ENCODE measurements at regions not wholly inside any gene's neighbourhood (a gene's known extent, or its start where the extent isn't known, plus 50 kb on each side); places are given as distances from the start of the nearest gene placed in this dataset.
A peak's percentile ranks its signal among the peaks of the same experiment; 100 is the strongest.

DNA sequence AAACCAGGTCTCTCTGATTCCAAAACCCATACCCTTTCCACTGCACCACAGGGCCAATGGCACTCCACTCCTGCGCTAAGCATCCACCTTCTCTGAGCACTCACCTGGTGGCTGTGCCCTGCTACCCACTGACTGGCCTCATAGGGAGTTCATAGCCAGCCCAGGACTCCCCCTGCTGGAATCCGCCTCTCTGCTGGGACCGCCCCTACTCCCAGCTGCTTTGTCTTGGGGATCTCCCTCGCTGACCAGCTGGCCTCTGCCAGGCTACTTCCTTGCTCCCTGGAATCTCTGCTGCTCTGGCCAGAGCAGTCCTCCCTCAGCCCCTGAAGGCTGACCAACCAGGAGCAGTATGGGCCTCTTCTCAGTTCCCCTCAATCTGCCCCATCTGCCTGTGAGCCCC lies 129.7 kb downstream of the FAXC start:
- in situ Hi-C loops (cut with MboI; ENCODE audit: low pct_unique_long_range_greater_than_20kb, low sequenced_read_pairs), result no loop called here
- DNase-seq, result no peak

DNA sequence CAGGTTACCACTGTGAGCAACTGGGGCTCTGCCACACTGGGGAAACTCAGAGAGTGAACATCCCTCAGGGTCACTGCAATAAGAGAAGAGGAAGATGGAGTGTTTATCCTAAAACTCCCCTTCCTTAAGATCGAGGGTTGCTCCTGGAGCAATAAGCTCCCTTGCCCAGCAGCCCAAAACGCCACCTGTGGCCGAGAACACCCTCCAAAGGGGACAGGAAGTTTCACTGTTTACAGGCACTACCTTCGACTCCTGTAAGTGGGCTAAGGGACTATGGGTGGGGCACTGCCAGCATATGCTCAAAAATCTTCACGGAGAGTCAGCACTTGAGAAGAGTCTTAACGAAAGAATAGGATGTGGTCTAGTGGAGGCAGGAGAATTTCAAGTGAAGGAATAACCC lies 132.5 kb downstream of the FAXC start:
- in situ Hi-C loops (cut with MboI; ENCODE audit: low pct_unique_long_range_greater_than_20kb, low sequenced_read_pairs), result no loop called here
- no peak for DNase-seq

DNA sequence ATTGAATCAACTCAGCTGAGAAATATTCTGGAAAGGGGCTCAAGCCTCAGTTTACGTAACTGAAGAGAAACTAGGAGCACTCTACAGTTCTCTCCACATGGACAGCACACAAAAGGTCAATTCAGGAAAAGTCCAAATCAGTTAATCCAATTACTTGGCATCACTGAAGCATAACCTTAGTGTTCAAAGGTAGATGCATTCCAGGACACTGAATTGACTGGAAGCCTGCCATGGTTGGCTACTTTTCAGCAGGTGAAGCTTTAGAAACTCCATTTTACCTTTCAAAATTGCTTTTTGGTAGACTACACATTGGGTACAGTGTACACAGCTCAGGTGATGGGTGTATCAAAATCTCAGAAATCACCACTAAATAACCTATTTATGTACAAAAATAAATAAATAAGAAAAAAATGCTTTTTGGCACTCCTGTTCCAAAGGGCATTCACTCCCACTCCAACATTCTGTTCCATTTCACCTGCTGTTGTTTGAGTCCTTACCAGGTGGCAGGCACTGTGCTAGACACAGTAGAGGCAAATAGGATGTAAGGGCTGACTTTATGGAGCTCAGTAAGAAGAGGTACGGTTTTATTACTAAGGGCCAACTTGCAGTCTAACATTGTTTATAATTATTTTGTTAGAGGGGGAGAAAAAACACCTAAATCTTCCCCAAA lies 153.4 kb downstream of the FAXC start:
- in situ Hi-C loops (cut with MboI; ENCODE audit: low pct_unique_long_range_greater_than_20kb, low sequenced_read_pairs), result no loop called here
- no peak for DNase-seq

DNA sequence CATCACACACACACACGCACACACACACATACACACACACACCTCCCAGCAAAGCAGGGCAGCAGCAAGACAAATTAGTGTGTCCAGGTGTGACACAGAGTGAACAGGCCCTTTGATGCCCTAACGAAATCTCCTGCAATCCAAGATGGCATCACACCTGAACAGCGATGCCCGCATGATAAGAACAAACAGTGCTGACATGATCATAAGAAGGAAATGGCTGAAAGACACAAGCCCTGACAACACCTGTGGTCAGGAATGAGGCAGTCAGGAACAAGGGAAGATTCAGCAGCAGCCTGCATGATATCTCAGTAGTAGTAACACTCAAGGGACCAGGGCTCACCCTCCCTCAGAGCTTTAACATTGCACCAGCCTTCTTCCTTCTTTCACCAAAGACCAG lies 156.9 kb downstream of the FAXC start:
- DNase-seq, result no peak
- in situ Hi-C loops (cut with MboI; ENCODE audit: low pct_unique_long_range_greater_than_20kb, low sequenced_read_pairs), result no loop called here

DNA sequence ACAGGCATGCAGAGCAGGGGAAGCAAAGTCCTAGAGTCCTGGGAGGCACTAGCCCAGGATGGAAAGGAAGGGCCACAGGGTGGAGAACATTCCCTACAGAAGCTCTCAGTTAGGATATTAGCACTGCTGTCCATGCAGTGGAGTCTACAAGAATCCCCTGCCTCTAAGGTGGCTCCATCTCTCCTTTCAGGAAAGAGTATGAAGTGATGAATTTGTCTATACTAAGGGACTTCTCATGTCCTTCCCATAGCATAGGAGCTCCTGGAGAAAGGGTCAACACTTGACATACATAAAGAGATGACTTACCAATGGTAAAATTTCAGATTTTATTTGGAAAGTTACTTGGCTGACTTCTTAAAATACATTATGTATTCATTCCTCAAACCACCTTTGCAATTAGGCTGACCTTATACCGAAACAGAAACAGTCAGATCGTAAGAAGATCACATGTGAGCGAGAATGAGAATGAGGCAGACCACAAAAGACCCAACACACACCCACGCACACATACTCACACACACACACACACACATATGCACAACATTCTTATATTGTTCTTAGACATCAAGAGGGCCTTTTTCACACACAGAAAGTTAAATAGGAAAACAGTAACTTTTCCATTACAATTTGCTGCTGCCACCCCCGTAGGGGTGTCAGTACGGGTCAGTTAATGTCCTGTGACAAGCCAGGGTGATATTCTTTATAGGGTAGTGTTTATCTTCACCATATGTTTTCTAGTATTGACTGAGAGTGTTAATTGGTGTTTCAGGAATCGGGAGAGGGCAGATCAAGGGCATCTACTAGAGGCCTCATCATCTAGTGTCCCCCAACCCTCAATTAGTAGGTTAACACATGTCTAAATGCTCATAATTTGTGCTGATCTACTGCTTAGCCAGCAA lies 159.4 kb downstream of the FAXC start:
- no peak for DNase-seq
- in situ Hi-C loops (cut with MboI; ENCODE audit: low pct_unique_long_range_greater_than_20kb, low sequenced_read_pairs), result no loop called here

DNA sequence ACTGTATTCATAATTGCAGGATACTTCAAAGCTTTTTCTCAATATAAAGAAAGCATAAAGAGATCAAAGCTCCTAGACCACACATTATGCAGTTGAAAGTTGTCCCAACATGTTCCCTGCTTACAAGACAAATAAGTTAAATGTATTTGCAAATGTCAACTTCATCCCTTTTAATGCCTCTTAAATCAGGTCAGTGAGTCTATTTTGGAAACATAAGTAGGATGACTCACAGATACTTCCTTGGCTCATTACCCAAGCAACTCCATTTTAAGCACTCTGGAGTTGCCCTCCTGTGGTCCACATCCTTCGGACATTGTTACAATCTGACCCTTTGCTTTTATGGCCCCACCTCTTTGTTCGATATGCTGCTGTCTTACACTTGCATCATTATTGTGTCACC lies 162.0 kb downstream of the FAXC start:
- no peak for DNase-seq
- in situ Hi-C loops (cut with MboI; ENCODE audit: low pct_unique_long_range_greater_than_20kb, low sequenced_read_pairs), result no loop called here

DNA sequence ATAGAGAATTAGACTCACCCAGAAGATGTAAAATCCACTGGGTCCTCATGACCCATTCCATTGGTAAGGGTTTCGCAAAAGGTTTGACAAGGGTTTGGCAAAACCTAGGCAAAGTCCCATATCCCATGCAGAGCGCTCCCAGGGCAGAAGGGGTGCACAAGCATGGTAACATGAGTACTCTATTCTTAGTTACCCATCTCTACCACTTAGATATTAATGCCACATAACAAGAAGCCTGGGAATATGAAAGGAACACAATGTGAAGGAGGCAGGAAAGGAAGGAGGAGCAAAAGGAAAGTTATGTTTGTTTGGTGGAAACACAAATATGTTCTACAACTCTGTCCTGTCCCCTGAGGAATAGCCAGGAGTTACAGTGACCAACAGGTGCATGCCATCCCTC lies 163.1 kb downstream of the FAXC start:
- in situ Hi-C loops (cut with MboI; ENCODE audit: low pct_unique_long_range_greater_than_20kb, low sequenced_read_pairs), result no loop called here
- no peak for DNase-seq

DNA sequence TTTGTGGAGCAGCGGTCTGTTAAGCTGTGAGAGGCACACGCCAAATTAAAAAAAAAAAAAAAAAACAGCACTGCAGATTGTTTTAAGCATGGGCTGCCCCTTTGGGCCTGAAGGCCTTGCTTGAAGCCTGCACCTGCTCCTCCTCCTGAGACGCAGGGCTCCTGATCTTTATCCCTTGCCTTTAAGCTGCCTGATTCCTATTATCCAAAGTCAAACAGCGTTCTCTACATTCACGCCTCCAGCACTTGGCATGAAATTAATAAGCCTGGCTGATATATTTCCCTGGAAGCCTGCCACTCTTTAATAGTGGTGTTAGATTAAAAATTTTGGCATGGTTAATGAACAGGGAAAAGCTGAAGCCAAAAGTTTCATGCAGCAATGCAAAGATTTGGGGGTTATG lies 163.9 kb downstream of the FAXC start:
- in situ Hi-C loops (cut with MboI; ENCODE audit: low pct_unique_long_range_greater_than_20kb, low sequenced_read_pairs), result no loop called here
- no peak for DNase-seq

DNA sequence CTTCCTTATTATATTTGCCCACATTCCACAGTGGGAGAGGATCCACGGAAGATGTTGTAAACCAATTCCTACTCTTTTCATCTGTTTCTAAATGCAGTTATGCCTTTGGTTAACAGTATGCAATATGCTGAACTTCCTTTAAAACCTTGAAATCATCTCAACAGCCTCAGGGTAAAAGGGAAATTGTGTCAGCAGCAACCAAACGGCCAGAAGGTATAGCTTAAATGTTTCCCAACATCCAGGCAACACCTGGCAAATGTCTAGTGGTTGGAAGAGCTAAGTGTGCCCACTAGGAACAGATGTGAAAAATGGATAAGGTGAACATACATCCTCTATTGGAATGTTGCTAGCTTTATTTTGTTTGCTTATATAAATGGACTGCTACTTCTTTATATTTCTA lies 164.8 kb downstream of the FAXC start:
- no peak for DNase-seq
- in situ Hi-C loops (cut with MboI; ENCODE audit: low pct_unique_long_range_greater_than_20kb, low sequenced_read_pairs), result no loop called here

DNA sequence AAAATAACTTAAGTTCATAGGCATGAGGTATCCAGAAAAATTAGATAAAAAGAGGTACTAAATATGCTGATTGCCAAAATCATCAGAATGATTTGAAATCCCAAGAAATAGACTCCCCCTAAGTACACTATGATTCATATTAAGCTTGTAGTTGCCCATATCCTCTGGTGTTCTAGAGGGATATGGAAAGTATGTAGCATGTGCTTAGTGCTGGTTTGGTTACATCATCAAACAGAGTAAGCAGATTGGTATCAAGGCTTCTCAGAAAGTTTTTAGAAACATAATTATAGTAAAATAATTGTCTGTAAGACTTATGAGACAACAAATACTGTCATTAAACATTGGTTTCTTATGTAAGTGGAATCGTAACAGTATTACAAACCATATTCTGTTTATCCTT lies 166.4 kb downstream of the FAXC start:
- in situ Hi-C loops (cut with MboI; ENCODE audit: low pct_unique_long_range_greater_than_20kb, low sequenced_read_pairs), result no loop called here
- no peak for DNase-seq

DNA sequence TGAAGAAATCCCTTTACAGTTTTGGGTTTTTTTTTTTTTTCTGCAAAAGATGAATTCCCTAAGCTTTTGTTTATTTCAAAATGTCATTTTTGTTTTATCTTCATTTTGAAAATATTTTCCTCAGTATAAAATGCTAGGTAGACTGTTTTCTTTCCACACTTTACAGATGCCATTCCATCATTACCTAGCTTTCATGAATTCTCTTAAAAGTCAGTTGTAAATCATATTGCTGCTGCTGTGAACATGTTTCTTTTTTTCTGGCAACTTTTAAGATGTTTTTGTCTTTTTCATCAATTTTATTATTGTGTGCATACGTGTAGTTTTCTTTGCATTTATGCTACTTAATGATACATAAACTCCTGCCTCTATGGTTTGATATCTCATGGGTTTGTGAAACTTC lies 168.3 kb downstream of the FAXC start:
- in situ Hi-C loops (cut with MboI; ENCODE audit: low pct_unique_long_range_greater_than_20kb, low sequenced_read_pairs), result no loop called here
- DNase-seq, result no peak

DNA sequence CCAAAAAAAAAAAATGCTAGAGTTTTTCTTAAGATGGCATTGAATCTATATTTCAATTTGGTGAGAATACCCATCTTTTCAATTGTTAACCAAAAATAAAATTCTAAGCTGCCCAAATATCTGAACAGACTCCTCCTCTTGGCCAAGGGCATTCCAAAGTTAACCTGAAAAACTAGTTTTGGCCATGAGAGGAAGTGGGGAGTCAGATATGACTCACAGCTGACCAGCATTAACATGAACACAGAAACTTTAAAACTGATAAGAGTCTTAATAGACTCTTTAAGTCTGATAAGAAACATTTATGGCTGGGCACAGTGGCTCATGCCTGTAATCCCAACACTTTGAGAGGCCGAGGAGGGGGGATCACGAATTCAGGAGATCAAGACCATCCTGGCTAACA lies 171.3 kb downstream of the FAXC start:
- in situ Hi-C loops (cut with MboI; ENCODE audit: low pct_unique_long_range_greater_than_20kb, low sequenced_read_pairs), result no loop called here
- no peak for DNase-seq

DNA sequence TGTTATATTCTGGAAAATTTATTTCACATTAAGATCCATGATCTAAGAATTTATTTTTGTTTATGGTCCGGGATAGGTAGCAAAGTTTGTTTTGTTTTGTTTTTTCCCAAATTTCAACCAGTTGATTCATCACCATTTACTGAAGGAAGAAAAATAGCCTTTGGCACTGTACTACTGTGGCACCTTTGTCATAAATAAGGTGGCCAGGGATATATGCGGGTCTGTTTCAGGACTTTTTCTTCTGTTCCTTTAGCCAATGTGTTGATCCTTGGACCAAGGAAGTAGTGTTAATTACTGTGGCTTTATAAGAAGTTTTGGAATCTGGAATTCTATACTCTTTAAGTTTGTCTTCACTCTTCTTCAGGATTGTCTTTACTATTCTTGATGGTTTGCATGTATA lies 171.7 kb downstream of the FAXC start:
- DNase-seq, result no peak
- in situ Hi-C loops (cut with MboI; ENCODE audit: low pct_unique_long_range_greater_than_20kb, low sequenced_read_pairs), result no loop called here

DNA sequence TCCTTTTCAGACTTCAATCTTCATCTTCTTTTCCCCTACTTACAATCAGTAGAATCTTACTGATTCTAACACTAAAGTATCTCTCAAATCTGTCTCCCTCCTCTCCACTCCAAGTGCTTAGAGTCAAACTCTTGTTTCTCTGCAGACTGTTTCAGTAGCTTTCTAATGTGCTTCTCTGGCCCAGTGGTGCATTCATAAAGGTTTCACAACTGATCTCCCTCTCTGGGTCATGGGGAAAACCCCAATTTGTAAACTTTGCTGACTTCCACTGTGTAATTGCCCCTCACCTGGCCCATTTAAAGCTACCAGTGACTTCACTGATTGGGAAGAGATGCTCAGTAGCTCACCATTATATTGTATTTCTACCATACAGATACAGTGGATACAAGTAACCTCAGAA lies 183.6 kb downstream of the FAXC start:
- in situ Hi-C loops (cut with MboI; ENCODE audit: low pct_unique_long_range_greater_than_20kb, low sequenced_read_pairs), result no loop called here
- no peak for DNase-seq

DNA sequence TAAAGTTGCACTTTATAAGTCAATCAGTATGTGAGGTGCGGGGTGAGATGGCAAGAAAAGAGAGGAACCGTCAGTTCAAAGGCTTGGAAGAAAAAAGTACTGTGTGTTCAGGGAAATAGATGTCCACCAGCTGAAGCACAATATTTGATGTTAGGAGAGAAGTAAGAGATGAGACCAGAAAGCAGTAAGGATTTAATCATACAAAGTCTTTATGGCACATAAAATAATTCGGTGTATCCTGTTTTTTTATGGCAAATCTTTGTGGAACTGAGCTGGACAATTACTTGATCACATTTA lies 197.2 kb downstream of the FAXC start:
- no peak for DNase-seq
- in situ Hi-C loops (cut with MboI; ENCODE audit: low pct_unique_long_range_greater_than_20kb, low sequenced_read_pairs), result no loop called here

DNA sequence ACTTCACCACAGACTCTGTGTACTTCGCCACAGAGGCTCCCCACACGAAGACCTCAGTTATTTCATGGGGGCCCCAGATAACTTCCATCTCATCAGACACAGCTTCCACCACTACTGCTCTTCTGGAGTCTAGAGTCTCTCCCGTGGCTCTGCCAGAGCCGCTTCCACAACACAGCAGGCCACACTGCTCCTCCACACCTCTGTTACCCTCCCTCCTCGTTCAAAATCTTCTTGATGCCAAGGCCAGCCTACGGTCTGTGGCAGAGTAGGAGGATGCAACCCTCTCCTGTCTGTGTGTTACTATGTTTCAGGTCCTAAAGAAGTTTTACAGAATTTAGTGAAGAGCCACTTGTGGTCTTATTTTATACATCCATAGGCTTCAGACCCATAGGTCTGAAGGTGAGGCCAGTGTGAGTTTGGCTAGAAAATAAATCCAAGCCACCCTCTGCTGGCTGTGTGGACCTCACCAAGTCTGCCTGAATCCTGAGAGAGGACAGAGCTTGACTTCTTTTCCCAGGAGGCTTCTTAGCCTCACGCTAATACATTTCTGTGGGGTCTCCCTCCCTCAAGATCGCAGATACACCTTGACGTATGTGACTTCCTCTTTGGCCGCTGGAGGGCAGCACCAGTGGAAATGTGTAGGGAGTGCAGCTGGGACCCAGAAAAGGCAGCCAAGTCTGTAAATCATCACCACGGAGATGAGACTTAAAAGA lies 197.7 kb downstream of the FAXC start:
- in situ Hi-C loops (cut with MboI; ENCODE audit: low pct_unique_long_range_greater_than_20kb, low sequenced_read_pairs), result no loop called here
- peak; percentile 32 for DNase-seq

DNA sequence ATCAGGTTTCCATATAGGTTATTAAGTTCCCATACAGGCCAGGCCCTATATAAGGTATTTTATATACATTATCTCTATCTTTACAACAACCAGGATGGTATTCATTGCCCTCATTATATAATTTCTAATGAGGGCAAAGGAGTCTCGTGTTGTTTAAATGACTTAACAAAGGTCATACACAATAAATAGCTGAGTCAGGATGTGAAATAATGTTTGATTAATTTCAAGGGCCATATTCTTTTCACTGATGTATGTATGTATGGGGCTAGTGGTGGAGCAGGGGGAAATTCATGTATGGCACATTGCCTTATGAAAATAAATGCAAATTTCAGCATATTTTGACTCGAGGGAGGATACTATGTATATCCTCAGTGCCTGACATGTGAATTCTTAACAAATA lies 200.7 kb downstream of the FAXC start:
- no peak for DNase-seq
- in situ Hi-C loops (cut with MboI; ENCODE audit: low pct_unique_long_range_greater_than_20kb, low sequenced_read_pairs), result no loop called here

DNA sequence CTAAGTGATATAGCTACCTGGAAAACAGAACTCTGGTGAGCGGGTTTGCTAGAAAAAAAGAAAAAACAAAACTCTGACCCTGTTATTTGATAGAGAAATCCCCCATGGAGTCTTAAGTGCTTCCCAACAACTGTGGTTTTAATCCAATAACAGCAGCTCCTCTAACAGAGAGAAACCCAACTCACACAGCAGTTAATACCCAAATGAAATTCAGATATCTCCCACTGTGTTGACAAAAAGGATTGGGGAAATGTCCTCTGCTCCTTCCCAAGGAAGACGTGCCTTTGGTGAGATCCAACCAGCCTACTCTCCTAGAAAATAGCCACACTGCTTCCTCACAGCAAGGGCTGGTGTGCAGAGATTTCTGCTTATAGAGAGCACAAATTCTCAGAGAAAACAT lies 200.4 kb upstream of the FBXL4 start:
- DNase-seq, result no peak
- in situ Hi-C loops (cut with MboI; ENCODE audit: low pct_unique_long_range_greater_than_20kb, low sequenced_read_pairs), result no loop called here

DNA sequence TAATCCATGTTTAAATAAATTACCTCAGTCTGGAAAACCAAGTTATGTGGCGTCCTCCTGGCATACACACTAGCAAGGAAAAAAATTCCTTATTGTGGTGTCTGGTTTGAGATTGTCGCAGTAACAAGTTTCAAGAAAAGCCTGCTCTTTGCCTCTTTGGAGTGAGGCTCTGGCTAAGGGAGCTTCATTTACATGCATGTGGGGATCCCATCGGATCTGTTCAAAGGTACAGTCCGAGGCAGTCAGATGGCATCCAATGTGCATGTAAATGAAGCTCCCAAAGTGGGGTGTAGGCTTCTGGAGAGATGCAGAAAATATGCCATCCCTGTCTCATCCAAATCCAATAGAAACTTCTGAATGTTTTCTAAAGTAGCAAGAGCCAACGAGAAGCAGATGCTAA lies 199.5 kb upstream of the FBXL4 start:
- in situ Hi-C loops (cut with MboI; ENCODE audit: low pct_unique_long_range_greater_than_20kb, low sequenced_read_pairs), result no loop called here
- DNase-seq, result no peak

DNA sequence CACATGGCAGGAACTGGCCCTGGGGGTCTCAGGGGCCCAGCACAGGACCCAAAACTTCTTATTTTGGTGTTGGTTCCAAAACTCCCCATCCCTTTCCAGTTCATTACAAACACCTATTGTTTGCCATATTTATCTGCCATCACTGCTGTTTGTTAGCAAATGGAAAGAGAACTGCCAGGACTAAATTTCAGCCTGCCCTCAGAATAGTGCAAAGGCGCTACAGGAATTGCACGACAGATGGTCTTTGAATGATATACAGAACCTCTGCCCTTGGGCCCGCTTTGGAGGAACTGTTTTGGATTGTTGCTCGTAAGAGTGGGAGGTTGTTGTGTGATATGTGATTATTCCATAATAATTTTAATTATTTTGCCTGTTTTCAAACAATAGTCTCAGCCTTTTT lies 199.0 kb upstream of the FBXL4 start:
- DNase-seq, result no peak
- in situ Hi-C loops (cut with MboI; ENCODE audit: low pct_unique_long_range_greater_than_20kb, low sequenced_read_pairs), result no loop called here

DNA sequence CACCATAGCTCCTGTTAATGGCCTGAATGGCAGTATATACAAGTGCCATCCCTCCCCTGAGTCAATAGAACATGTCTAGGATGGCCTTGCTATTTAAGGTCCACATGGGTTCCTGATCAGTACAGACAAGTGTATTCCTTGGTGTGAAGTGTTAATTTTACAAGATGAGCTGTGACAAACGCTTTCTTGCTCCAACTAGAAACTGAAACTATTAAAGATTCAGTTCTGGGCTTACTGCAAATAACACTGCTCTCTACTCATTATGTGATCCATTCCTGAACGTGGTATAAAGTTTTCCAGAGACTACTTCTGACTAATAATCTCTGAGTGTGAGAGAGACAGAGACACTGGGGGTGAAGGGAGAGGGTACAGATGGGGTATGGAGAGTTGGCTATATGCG lies 198.0 kb upstream of the FBXL4 start:
- in situ Hi-C loops (cut with MboI; ENCODE audit: low pct_unique_long_range_greater_than_20kb, low sequenced_read_pairs), result no loop called here

More for the DNA sequence above, 198.0 kb upstream of the FBXL4 start:
- DNase-seq, result no peak
